HCT116 (cell line): ENCODE measurements at regions not wholly inside any gene's neighbourhood (a gene's known extent, or its start where the extent isn't known, plus 50 kb on each side); places are given as distances from the start of the nearest gene placed in this dataset.

Experiments used
- ATAC-seq: fragments of 200-7000 bp; cut with Tn5 transposase; 2 replicates; pipeline ENCODE4 v1.9.1; 2020; ENCODE audit warnings: mild to moderate bottlenecking, moderate library complexity
- BruUV-seq: library from RNA; stranded (reverse); fragments of 400-500 nt; replicated peaks from 2 replicates; lab custom pipeline; 2021; lab: Mats Ljungman, UMichigan
- CTCF ChIA-PET: fragments of 300-600 bp; sonication (Branson Sonifier 250); formaldehyde crosslinking; loops from one replicate; lab custom pipeline; 2021; ENCODE audit warnings: antibody characterized with exemption; lab: Charles Lee
- POLR2A ChIA-PET: fragments of 300-600, 350-600 bp; sonication (Branson Sonifier 250); formaldehyde crosslinking; loops from one replicate; lab custom pipeline; 2021; ENCODE audit warnings: antibody characterized with exemption; lab: Charles Lee
- RAD21 ChIA-PET, 2 experiments: fragments of 300-600 bp; sonication (Branson Sonifier 250); formaldehyde crosslinking; loops; one replicate each; lab custom pipeline; 2023; ENCODE audit warnings: low total read pairs in 2 of 2; ENCODE audit not compliant: uncharacterized antibody in 2 of 2, unreplicated experiment in 2 of 2, low non-redundant PET in 1 of 2; lab: Charles Lee
- DNase-seq: peaks from one replicate; pipeline ENCODE4 v3.0.0-alpha.2; 2010; ENCODE audit warnings: low read depth, low spot score
- H2AFZ ChIP-seq: fragments of 200-600 bp; shearing (Covaris generic), sonication (generic); 2 replicates; pipeline ENCODE4 v1.6.1; 2017; ENCODE audit warnings: low read depth, mixed run types, mixed read lengths, antibody characterized with exemption, low read length; ENCODE audit not compliant: poor library complexity, severe bottlenecking
- H3K27ac ChIP-seq: 2 replicates; pipeline ENCODE4 v1.5.1; 2012; ENCODE audit warnings: low read depth, low read length
- H3K27me3 ChIP-seq: fragments of 200-600 bp; sonication (generic); 2 replicates; pipeline ENCODE4 v1.6.1; 2016; ENCODE audit warnings: mixed run types, low read length, mixed read lengths; ENCODE audit not compliant: insufficient read depth
- H3K36me3 ChIP-seq, 2 experiments: fragments of 200-500 bp in 1 of 2; fragments of 200-600 bp in 1 of 2; sonication (Bioruptor generic) in 1 of 2; sonication (generic) in 1 of 2; 2 replicates each; pipeline versions ENCODE4 v1.5.1 to v1.6.1; 2014 to 2016; ENCODE audit warnings: low read length in 2 of 2, inconsistent platforms in 1 of 2, mixed read lengths in 1 of 2, mixed run types in 1 of 2; ENCODE audit not compliant: insufficient read depth in 2 of 2, control insufficient read depth in 1 of 2
- H3K4me1 ChIP-seq, 2 experiments: fragments of 200-600 bp in 1 of 2; sonication (generic) in 1 of 2; 2 replicates each; pipeline versions ENCODE4 v1.5.1 to v1.6.1; 2012 to 2017; ENCODE audit warnings: low read length in 2 of 2, inconsistent platforms in 1 of 2, mild to moderate bottlenecking in 1 of 2, mixed read lengths in 1 of 2, mixed run types in 1 of 2, moderate library complexity in 1 of 2; ENCODE audit not compliant: insufficient read depth in 2 of 2, control insufficient read depth in 1 of 2
- H3K4me2 ChIP-seq: fragments of 200-600 bp; sonication (generic); 2 replicates; pipeline ENCODE4 v1.6.1; 2017; ENCODE audit warnings: mixed run types, low read length, mixed read lengths
- H3K4me3 ChIP-seq, 2 experiments: fragments of 200-600 bp in 1 of 2; sonication (generic) in 1 of 2; replicated peaks in 1 of 2; 2 replicates each; pipeline ENCODE4 v1.5.1; 2011 to 2016; ENCODE audit warnings: low read length in 2 of 2, control low read depth in 1 of 2, low read depth in 1 of 2, mild to moderate bottlenecking in 1 of 2, mixed read lengths in 1 of 2, mixed run types in 1 of 2
- H3K79me2 ChIP-seq: fragments of 200-600 bp; sonication (generic); 2 replicates; pipeline ENCODE4 v1.6.1; 2017; ENCODE audit warnings: mild to moderate bottlenecking, mixed run types, low read length, moderate library complexity, mixed read lengths; ENCODE audit not compliant: insufficient read depth
- H3K9ac ChIP-seq: fragments of 200-600 bp; sonication (generic); 2 replicates; pipeline ENCODE4 v1.6.1; 2016; ENCODE audit warnings: low read length, mixed read lengths
- H3K9me2 ChIP-seq: fragments of 200-600 bp; sonication (generic), shearing (Covaris generic); 2 replicates; pipeline ENCODE4 v1.6.1; 2017; ENCODE audit warnings: mixed run types, mild to moderate bottlenecking, moderate library complexity; ENCODE audit not compliant: insufficient read depth
- H3K9me3 ChIP-seq, 2 experiments: fragments of 200-500 bp in 1 of 2; fragments of 200-600 bp in 1 of 2; sonication (Bioruptor generic) in 1 of 2; sonication (generic) in 1 of 2; 2 replicates each; pipeline ENCODE4 v1.6.1; 2014 to 2017; ENCODE audit warnings: low read length in 2 of 2, mixed read lengths in 2 of 2, inconsistent platforms in 1 of 2, low read depth in 1 of 2, mild to moderate bottlenecking in 1 of 2, mixed run types in 1 of 2, moderate library complexity in 1 of 2; ENCODE audit not compliant: control insufficient read depth in 1 of 2, insufficient read depth in 1 of 2
- H4K20me1 ChIP-seq: fragments of 200-600 bp; sonication (generic), shearing (Covaris generic); 2 replicates; pipeline ENCODE4 v1.6.1; 2017; ENCODE audit warnings: mixed run types, mild to moderate bottlenecking, moderate library complexity; ENCODE audit not compliant: insufficient read depth
- CBX3 ChIP-seq: IDR thresholded peaks from 2 replicates; pipeline ENCODE4 v1.6.1; 2012; ENCODE audit warnings: low read depth
- CEBPB ChIP-seq: IDR thresholded peaks from 2 replicates; pipeline ENCODE4 v1.6.1; 2012; ENCODE audit warnings: low read depth
- CTCF ChIP-seq, 3 experiments: fragments of 200-600 bp in 1 of 3; sonication (generic) in 1 of 3; IDR thresholded peaks in 2 of 3; conservative IDR thresholded peaks in 1 of 3; 2 replicates each; pipeline ENCODE4 v1.5.1; 2012 to 2017; ENCODE audit warnings: low read depth in 2 of 3, low read length in 2 of 3, antibody characterized with exemption in 1 of 3, borderline replicate concordance in 1 of 3, control low read depth in 1 of 3, mild to moderate bottlenecking in 1 of 3, mixed read lengths in 1 of 3, mixed run types in 1 of 3, moderate library complexity in 1 of 3; ENCODE audit not compliant: insufficient read depth in 1 of 3
- EGR1 ChIP-seq: IDR thresholded peaks from 2 replicates; pipeline ENCODE4 v1.6.1; 2012; ENCODE audit warnings: low read depth
- JUND ChIP-seq: IDR thresholded peaks from 2 replicates; pipeline ENCODE4 v1.6.1; 2012
- SP1 ChIP-seq: IDR thresholded peaks from 2 replicates; pipeline ENCODE4 v1.6.1; 2012; ENCODE audit warnings: low read depth
- SRF ChIP-seq: IDR thresholded peaks from 2 replicates; pipeline ENCODE4 v1.6.1; 2012; ENCODE audit warnings: low read depth
- TCF7L2 ChIP-seq: IDR thresholded peaks from 2 replicates; pipeline ENCODE4 v1.7.0; 2011; ENCODE audit warnings: borderline replicate concordance, inconsistent platforms; ENCODE audit not compliant: insufficient read depth, insufficient read length; ENCODE audit errors: extremely low read depth
- ZBTB33 ChIP-seq: IDR thresholded peaks from 2 replicates; pipeline ENCODE4 v1.6.1; 2011; ENCODE audit warnings: mild to moderate bottlenecking, low read length, moderate library complexity; ENCODE audit not compliant: insufficient replicate concordance; ENCODE audit errors: extremely low read depth
- ZFX ChIP-seq: fragments of 450-650 bp; IDR thresholded peaks from 2 replicates; pipeline ENCODE4 v1.6.1; 2017
- ZNF274 ChIP-seq: fragments of 200-500 bp; sonication (Bioruptor generic); IDR thresholded peaks from 2 replicates; pipeline ENCODE4 v1.6.1; 2014; ENCODE audit warnings: mild to moderate bottlenecking, low read depth, low read length, inconsistent platforms
- intact Hi-C: fragments of 100-400 bp; cut with micrococcal nuclease; formaldehyde crosslinking; loops from 2 replicates; pipeline ENCODE4 v1.10.0; 2022

GRCh38 chrX:4825550-4825949 lies 1112.1 kb upstream of the PRKX start:
- DNase-seq: no peak
- Histone ChIP-seq H3K4me3 (no peak overlapping the region), H3K79me2 (no peaks in the 10 kb centered on the region), H3K27me3 (no peaks in the 10 kb centered on the region), H3K36me3 (no peaks in the 10 kb centered on the region), H3K9me2 (no peaks in the 10 kb centered on the region), H2AFZ (no peak overlapping the region), H3K9me3 (no peaks in the 10 kb centered on the region), H4K20me1 (no peaks in the 10 kb centered on the region), H3K4me1 (no peaks in the 10 kb centered on the region), H3K9ac (no peak overlapping the region), H3K4me2 (no peak overlapping the region), H3K27ac (no peak overlapping the region)
- intact Hi-C loops: no loop called here
- ChIA-PET POLR2A (no interaction called here), CTCF (no interaction called here), RAD21 (no interaction called here)
- no peak for ATAC-seq
- TF ChIP-seq CBX3: no peak
- no peak for TF ChIP-seq ZBTB33
- TF ChIP-seq ZFX: no peak
- TF ChIP-seq SRF: no peak
- TF ChIP-seq CEBPB: no peak
- no peak for TF ChIP-seq EGR1
- TF ChIP-seq TCF7L2: no peak
- TF ChIP-seq ZNF274: no peak
- TF ChIP-seq JUND: no peak
- TF ChIP-seq SP1: no peak
- no peak for TF ChIP-seq CTCF (IDR thresholded peaks at IDR 0.05 in 2 of 3, conservative IDR thresholded peaks at IDR 0.05 in 1 of 3; ENCODE audit: borderline replicate concordance in 1 of 3, insufficient read depth in 1 of 3, low read depth in 2 of 3, low read length in 2 of 3)
- BruUV-seq: no TSS peak
